ENCODE measurements at regions not wholly inside any gene's neighbourhood (a gene's known extent, or its start where the extent isn't known, plus 50 kb on each side); places are given as distances from the start of the nearest gene placed in this dataset.

- no peak for DNase-seq
- H3K27me3 ChIP-seq (ENCODE audit: control insufficient read depth, insufficient read depth, low read length) = no peaks in the 10 kb centered on the region
- no peaks in the 10 kb centered on the region for H3K36me3 ChIP-seq (replicated peaks; ENCODE audit: control insufficient read depth, insufficient read depth, low read length)
- H3K4me3 ChIP-seq (ENCODE audit: insufficient read depth, low read depth, low read length) = no peak overlapping the region
Observed at GRCh38 chr4:43758836-43759235, 689.8 kb downstream of the KCTD8 start.

GRCh38 chr4:43763029-43763610, 685.5 kb downstream of the KCTD8 start:
- Histone ChIP-seq H3K27me3 (ENCODE audit: control insufficient read depth, insufficient read depth, low read length) (no peaks in the 10 kb centered on the region), H3K36me3 (replicated peaks; ENCODE audit: control insufficient read depth, insufficient read depth, low read length) (no peaks in the 10 kb centered on the region), H3K4me3 (ENCODE audit: insufficient read depth, low read depth, low read length) (no peak overlapping the region)
- no peak for DNase-seq

GRCh38 chr4:43765514-43765913, 683.1 kb downstream of the KCTD8 start:
- Histone ChIP-seq H3K27me3 (ENCODE audit: control insufficient read depth, insufficient read depth, low read length) (no peaks in the 10 kb centered on the region), H3K4me3 (ENCODE audit: insufficient read depth, low read depth, low read length) (no peak overlapping the region), H3K36me3 (replicated peaks; ENCODE audit: control insufficient read depth, insufficient read depth, low read length) (no peaks in the 10 kb centered on the region)
- no peak for DNase-seq

GRCh38 chr4:43766648-43767047, 682.0 kb downstream of the KCTD8 start:
- Histone ChIP-seq H3K4me3 (ENCODE audit: insufficient read depth, low read depth, low read length) (no peak overlapping the region), H3K27me3 (ENCODE audit: control insufficient read depth, insufficient read depth, low read length) (no peaks in the 10 kb centered on the region), H3K36me3 (replicated peaks; ENCODE audit: control insufficient read depth, insufficient read depth, low read length) (no peaks in the 10 kb centered on the region)
- DNase-seq = no peak

GRCh38 chr4:43776371-43776770, 672.2 kb downstream of the KCTD8 start:
- H3K27me3 ChIP-seq (ENCODE audit: control insufficient read depth, insufficient read depth, low read length) = no peaks in the 10 kb centered on the region
- H3K4me3 ChIP-seq (ENCODE audit: insufficient read depth, low read depth, low read length) = no peak overlapping the region
- DNase-seq = no peak
- H3K36me3 ChIP-seq (replicated peaks; ENCODE audit: control insufficient read depth, insufficient read depth, low read length) = no peaks in the 10 kb centered on the region

- DNase-seq = no peak
- H3K36me3 ChIP-seq (replicated peaks; ENCODE audit: control insufficient read depth, insufficient read depth, low read length) = no peaks in the 10 kb centered on the region
- H3K4me3 ChIP-seq (ENCODE audit: insufficient read depth, low read depth, low read length) = no peak overlapping the region
- no peaks in the 10 kb centered on the region for H3K27me3 ChIP-seq (ENCODE audit: control insufficient read depth, insufficient read depth, low read length)
Observed at GRCh38 chr4:43778187-43778915, 670.3 kb downstream of the KCTD8 start.

- no peak for DNase-seq
- Histone ChIP-seq H3K36me3 (replicated peaks; ENCODE audit: control insufficient read depth, insufficient read depth, low read length) (no peaks in the 10 kb centered on the region), H3K4me3 (ENCODE audit: insufficient read depth, low read depth, low read length) (no peak overlapping the region), H3K27me3 (ENCODE audit: control insufficient read depth, insufficient read depth, low read length) (no peaks in the 10 kb centered on the region)
Observed at GRCh38 chr4:43781125-43781524, 667.5 kb downstream of the KCTD8 start.

- no peaks in the 10 kb centered on the region for H3K27me3 ChIP-seq (ENCODE audit: control insufficient read depth, insufficient read depth, low read length)
- H3K4me3 ChIP-seq (ENCODE audit: insufficient read depth, low read depth, low read length) = no peak overlapping the region
- no peak for DNase-seq
- H3K36me3 ChIP-seq (replicated peaks; ENCODE audit: control insufficient read depth, insufficient read depth, low read length) = no peaks in the 10 kb centered on the region
Observed at GRCh38 chr4:43782391-43782790, 666.2 kb downstream of the KCTD8 start.

GRCh38 chr4:43816116-43816515, 632.5 kb downstream of the KCTD8 start:
- H3K27me3 ChIP-seq (ENCODE audit: control insufficient read depth, insufficient read depth, low read length) = no peaks in the 10 kb centered on the region
- no peak for DNase-seq

GRCh38 chr4:43822621-43823020, 626.0 kb downstream of the KCTD8 start:
- Histone ChIP-seq H3K27me3 (ENCODE audit: control insufficient read depth, insufficient read depth, low read length) (no peaks in the 10 kb centered on the region), H3K36me3 (replicated peaks; ENCODE audit: control insufficient read depth, insufficient read depth, low read length) (no peaks in the 10 kb centered on the region), H3K4me3 (ENCODE audit: insufficient read depth, low read depth, low read length) (no peak overlapping the region)
- no peak for DNase-seq

More at GRCh38 chr4:43816116-43816515, 632.5 kb downstream of the KCTD8 start:
- Histone ChIP-seq H3K4me3 (ENCODE audit: insufficient read depth, low read depth, low read length) (no peak overlapping the region), H3K36me3 (replicated peaks; ENCODE audit: control insufficient read depth, insufficient read depth, low read length) (no peaks in the 10 kb centered on the region)

GRCh38 chr4:43835869-43836268, 612.7 kb downstream of the KCTD8 start:
- Histone ChIP-seq H3K36me3 (replicated peaks; ENCODE audit: control insufficient read depth, insufficient read depth, low read length) (no peaks in the 10 kb centered on the region), H3K27me3 (ENCODE audit: control insufficient read depth, insufficient read depth, low read length) (no peaks in the 10 kb centered on the region), H3K4me3 (ENCODE audit: insufficient read depth, low read depth, low read length) (no peak overlapping the region)
- DNase-seq = no peak

- no peak for DNase-seq
- Histone ChIP-seq H3K36me3 (replicated peaks; ENCODE audit: control insufficient read depth, insufficient read depth, low read length) (no peaks in the 10 kb centered on the region), H3K27me3 (ENCODE audit: control insufficient read depth, insufficient read depth, low read length) (no peaks in the 10 kb centered on the region), H3K4me3 (ENCODE audit: insufficient read depth, low read depth, low read length) (no peak overlapping the region)
Observed at GRCh38 chr4:43837171-43837570, 611.4 kb downstream of the KCTD8 start.

- DNase-seq = no peak
- Histone ChIP-seq H3K36me3 (replicated peaks; ENCODE audit: control insufficient read depth, insufficient read depth, low read length) (no peaks in the 10 kb centered on the region), H3K4me3 (ENCODE audit: insufficient read depth, low read depth, low read length) (no peak overlapping the region)
Observed at GRCh38 chr4:43837604-43838003, 611.0 kb downstream of the KCTD8 start.

GRCh38 chr4:43842594-43842993, 606.0 kb downstream of the KCTD8 start:
- no peaks in the 10 kb centered on the region for H3K27me3 ChIP-seq (ENCODE audit: control insufficient read depth, insufficient read depth, low read length)
- no peak overlapping the region for H3K4me3 ChIP-seq (ENCODE audit: insufficient read depth, low read depth, low read length)
- DNase-seq = no peak
- no peaks in the 10 kb centered on the region for H3K36me3 ChIP-seq (replicated peaks; ENCODE audit: control insufficient read depth, insufficient read depth, low read length)

More at GRCh38 chr4:43837604-43838003, 611.0 kb downstream of the KCTD8 start:
- H3K27me3 ChIP-seq (ENCODE audit: control insufficient read depth, insufficient read depth, low read length) = no peaks in the 10 kb centered on the region

- peak; percentile 10 for DNase-seq
- Histone ChIP-seq H3K36me3 (replicated peaks; ENCODE audit: control insufficient read depth, insufficient read depth, low read length) (no peaks in the 10 kb centered on the region), H3K27me3 (ENCODE audit: control insufficient read depth, insufficient read depth, low read length) (no peaks in the 10 kb centered on the region), H3K4me3 (ENCODE audit: insufficient read depth, low read depth, low read length) (no peak overlapping the region)
Observed at GRCh38 chr4:43843501-43843900, 605.1 kb downstream of the KCTD8 start.

All from H7 (cell line).